PC-3 (cell line): ENCODE measurements at regions not wholly inside any gene's neighbourhood (a gene's known extent, or its start where the extent isn't known, plus 50 kb on each side); places are given as distances from the start of the nearest gene placed in this dataset.

Experiments
- CTCF ChIP-seq: fragments of 300-600 bp; sonication (generic); conservative IDR thresholded peaks from 2 replicates; pipeline ENCODE4 v1.5.1; 2017; ENCODE audit warnings: antibody characterized with exemption, low read depth, mild to moderate bottlenecking, low read length
- EZH2 ChIP-seq: fragments of 300-600 bp; sonication (generic); IDR thresholded peaks from one replicate; pipeline ENCODE4 v1.6.1; 2017; ENCODE audit warnings: antibody characterized with exemption, mild to moderate bottlenecking, low read length; ENCODE audit not compliant: unreplicated experiment
- EZH2phosphoT487 ChIP-seq: fragments of 300-600 bp; sonication (generic); IDR thresholded peaks from 2 replicates; pipeline ENCODE4 v1.6.1; 2018; ENCODE audit warnings: mild to moderate bottlenecking, antibody characterized with exemption, low read length, borderline replicate concordance

- TF ChIP-seq EZH2 (no peak), CTCF (no peak), EZH2phosphoT487 (no peak)
Measured at GRCh38 chr3:192055946-192056345, 595.0 kb downstream of the PYDC2 start.
